ENCODE measurements at regions not wholly inside any gene's neighbourhood (a gene's known extent, or its start where the extent isn't known, plus 50 kb on each side); places are given as distances from the start of the nearest gene placed in this dataset.

- WGBS: 92% methylated on average over 4 of the region's 4 CpGs
Observed at GRCh38 chr10:90988024-90988423, 67.1 kb upstream of the ANKRD1 start.

GRCh38 chr10:90988802-90989201 is 67.9 kb upstream of the ANKRD1 start:
- WGBS: 85% methylated on average over 5 of the region's 5 CpGs
- DNase-seq (ENCODE audit: low spot score in 2 of 2): no peak
- H3K27me3 ChIP-seq: no peaks in the 10 kb centered on the region
- H3K9me3 ChIP-seq: no peaks in the 10 kb centered on the region
- no peaks in the 10 kb centered on the region for H3K4me1 ChIP-seq
- H3K27ac ChIP-seq: no peak overlapping the region
- no peak for TF ChIP-seq CTCF (IDR thresholded peaks at IDR 0.05)
- H3K36me3 ChIP-seq: no peaks in the 10 kb centered on the region
- H3K4me3 ChIP-seq: no peak overlapping the region

More at GRCh38 chr10:90988024-90988423, 67.1 kb upstream of the ANKRD1 start:
- Histone ChIP-seq H3K4me1 (no peaks in the 10 kb centered on the region), H3K27ac (no peak overlapping the region), H3K36me3 (no peaks in the 10 kb centered on the region), H3K9me3 (no peaks in the 10 kb centered on the region), H3K27me3 (no peaks in the 10 kb centered on the region), H3K4me3 (no peak overlapping the region)
- no peak for DNase-seq (ENCODE audit: low spot score in 2 of 2)
- TF ChIP-seq POLR2AphosphoS5 (IDR thresholded peaks at IDR 0.05): no peak
- no peak for TF ChIP-seq POLR2A (IDR thresholded peaks at IDR 0.05)
- no peak for TF ChIP-seq CTCF (IDR thresholded peaks at IDR 0.05)
- no peak for TF ChIP-seq EP300 (IDR thresholded peaks at IDR 0.05)

GRCh38 chr10:90989378-90989777 is 68.5 kb upstream of the ANKRD1 start:
- TF ChIP-seq EP300 (IDR thresholded peaks at IDR 0.05) (no peak), CTCF (IDR thresholded peaks at IDR 0.05) (no peak), POLR2A (IDR thresholded peaks at IDR 0.05) (no peak), POLR2AphosphoS5 (IDR thresholded peaks at IDR 0.05) (no peak)
- DNase-seq (ENCODE audit: low spot score in 2 of 2): no peak
- 88% methylated on average over 3 of the region's 3 CpGs for WGBS
- Histone ChIP-seq H3K36me3 (no peaks in the 10 kb centered on the region), H3K27me3 (no peaks in the 10 kb centered on the region), H3K27ac (no peak overlapping the region), H3K9me3 (no peaks in the 10 kb centered on the region), H3K4me3 (no peak overlapping the region), H3K4me1 (no peaks in the 10 kb centered on the region)

- no peak for TF ChIP-seq POLR2A (IDR thresholded peaks at IDR 0.05)
- WGBS: 69% methylated on average over 2 of the region's 2 CpGs
- Histone ChIP-seq H3K36me3 (no peaks in the 10 kb centered on the region), H3K4me1 (no peaks in the 10 kb centered on the region), H3K27me3 (no peaks in the 10 kb centered on the region), H3K9me3 (no peaks in the 10 kb centered on the region), H3K4me3 (no peak overlapping the region), H3K27ac (no peak overlapping the region)
- DNase-seq (ENCODE audit: low spot score in 2 of 2): no peak
Observed at GRCh38 chr10:90992462-90992861, 71.6 kb upstream of the ANKRD1 start.

- Histone ChIP-seq H3K4me1 (no peaks in the 10 kb centered on the region), H3K27ac (no peak overlapping the region), H3K36me3 (no peaks in the 10 kb centered on the region), H3K27me3 (no peaks in the 10 kb centered on the region), H3K4me3 (no peak overlapping the region), H3K9me3 (no peaks in the 10 kb centered on the region)
- no peak for DNase-seq (ENCODE audit: low spot score in 2 of 2)
- 52% methylated on average over 3 of the region's 3 CpGs for WGBS
- TF ChIP-seq CTCF (IDR thresholded peaks at IDR 0.05): no peak
- TF ChIP-seq EP300 (IDR thresholded peaks at IDR 0.05): no peak
- TF ChIP-seq POLR2AphosphoS5 (IDR thresholded peaks at IDR 0.05): no peak
- TF ChIP-seq POLR2A (IDR thresholded peaks at IDR 0.05): no peak
Observed at GRCh38 chr10:90993340-90993739, 72.5 kb upstream of the ANKRD1 start.

- Histone ChIP-seq H3K27ac (no peak overlapping the region), H3K4me3 (no peak overlapping the region), H3K27me3 (no peaks in the 10 kb centered on the region), H3K36me3 (no peaks in the 10 kb centered on the region), H3K9me3 (no peaks in the 10 kb centered on the region), H3K4me1 (no peaks in the 10 kb centered on the region)
- no peak for DNase-seq (ENCODE audit: low spot score in 2 of 2)
- 77% methylated on average over 3 of the region's 3 CpGs for WGBS
- no peak for TF ChIP-seq EP300 (IDR thresholded peaks at IDR 0.05)
- no peak for TF ChIP-seq POLR2AphosphoS5 (IDR thresholded peaks at IDR 0.05)
- no peak for TF ChIP-seq CTCF (IDR thresholded peaks at IDR 0.05)
- TF ChIP-seq POLR2A (IDR thresholded peaks at IDR 0.05): no peak
Observed at GRCh38 chr10:90997670-90998069, 76.8 kb upstream of the ANKRD1 start.

Data from suprapubic skin (tissue), 4 donors.